SU-DHL-6 (cell line): ENCODE measurements at regions not wholly inside any gene's neighbourhood (a gene's known extent, or its start where the extent isn't known, plus 50 kb on each side); places are given as distances from the start of the nearest gene placed in this dataset.

Source experiments
- H2AFZ ChIP-seq: fragments of 200-600 bp; sonication (generic); 2 replicates; pipeline ENCODE4 v1.6.1; 2014; ENCODE audit warnings: low read depth, mild to moderate bottlenecking, moderate library complexity, mixed read lengths, antibody characterized with exemption, low read length; ENCODE audit not compliant: severe bottlenecking
- H3F3A ChIP-seq: fragments of 200-600 bp; shearing (Covaris generic); 2 replicates; pipeline ENCODE4 v1.6.0; 2016; ENCODE audit warnings: antibody characterized with exemption, mild to moderate bottlenecking; ENCODE audit not compliant: insufficient read depth
- H3K27ac ChIP-seq: fragments of 200-600 bp; sonication (generic); 2 replicates; pipeline ENCODE4 v1.5.1; 2016; ENCODE audit warnings: low read depth, mild to moderate bottlenecking, low read length, moderate library complexity, mixed read lengths
- H3K27me3 ChIP-seq: fragments of 200-600 bp; sonication (generic), shearing (Covaris generic); 2 replicates; pipeline ENCODE4 v1.6.0; 2014; ENCODE audit warnings: mild to moderate bottlenecking, low read length
- H3K36me3 ChIP-seq: fragments of 200-600 bp; sonication (generic); 2 replicates; pipeline ENCODE4 v1.6.1; 2014; ENCODE audit warnings: mild to moderate bottlenecking, low read length, mixed read lengths
- H3K4me2 ChIP-seq: fragments of 300-600, 200-600 bp; shearing (Covaris generic), sonication (generic); 2 replicates; pipeline ENCODE4 v1.6.0; 2014; ENCODE audit warnings: low read length, low read depth, mild to moderate bottlenecking; ENCODE audit not compliant: poor library complexity, severe bottlenecking
- H3K4me3 ChIP-seq: fragments of 200-600 bp; sonication (generic); 2 replicates; pipeline ENCODE4 v1.5.1; 2014; ENCODE audit warnings: antibody characterized with exemption, low read length, mild to moderate bottlenecking, mixed read lengths; ENCODE audit not compliant: insufficient read depth, poor library complexity, severe bottlenecking
- H3K79me2 ChIP-seq: fragments of 200-600 bp; sonication (generic); 2 replicates; pipeline ENCODE4 v1.6.1; 2014; ENCODE audit warnings: mild to moderate bottlenecking, low read length, moderate library complexity; ENCODE audit not compliant: insufficient read depth
- H3K9ac ChIP-seq: fragments of 200-600 bp; sonication (generic); 2 replicates; pipeline ENCODE4 v1.7.0; 2014; ENCODE audit warnings: mild to moderate bottlenecking, low read length
- H3K9me2 ChIP-seq: fragments of 200-600 bp; sonication (generic); replicated peaks from 2 replicates; pipeline ENCODE4 v1.6.1; 2014; ENCODE audit warnings: low read length; ENCODE audit not compliant: insufficient read depth
- H3K9me3 ChIP-seq: fragments of 200-600 bp; sonication (generic); 2 replicates; pipeline ENCODE4 v1.6.1; 2014; ENCODE audit warnings: low read length, mixed read lengths; ENCODE audit not compliant: insufficient read depth
- H4K20me1 ChIP-seq: fragments of 200-600 bp; sonication (generic); 2 replicates; pipeline ENCODE4 v1.6.1; 2014; ENCODE audit warnings: low read depth, mild to moderate bottlenecking, antibody characterized with exemption, low read length, moderate library complexity, mixed read lengths
- EZH2phosphoT487 ChIP-seq: fragments of 200-600 bp; sonication (generic), shearing (Covaris generic); conservative IDR thresholded peaks from 2 replicates; pipeline ENCODE4 v1.6.1; 2018; ENCODE audit warnings: mild to moderate bottlenecking, antibody characterized with exemption, low read length, moderate library complexity, mixed read lengths
- TF ChIP-seq, protein P1 (sequence below): fragments of 200-600 bp; sonication (generic); IDR thresholded peaks from one replicate; pipeline ENCODE4 v1.5.1; 2017; ENCODE audit warnings: antibody characterized with exemption, mild to moderate bottlenecking, low read length, moderate library complexity; ENCODE audit not compliant: insufficient read depth, poor library complexity, severe bottlenecking

DNA sequence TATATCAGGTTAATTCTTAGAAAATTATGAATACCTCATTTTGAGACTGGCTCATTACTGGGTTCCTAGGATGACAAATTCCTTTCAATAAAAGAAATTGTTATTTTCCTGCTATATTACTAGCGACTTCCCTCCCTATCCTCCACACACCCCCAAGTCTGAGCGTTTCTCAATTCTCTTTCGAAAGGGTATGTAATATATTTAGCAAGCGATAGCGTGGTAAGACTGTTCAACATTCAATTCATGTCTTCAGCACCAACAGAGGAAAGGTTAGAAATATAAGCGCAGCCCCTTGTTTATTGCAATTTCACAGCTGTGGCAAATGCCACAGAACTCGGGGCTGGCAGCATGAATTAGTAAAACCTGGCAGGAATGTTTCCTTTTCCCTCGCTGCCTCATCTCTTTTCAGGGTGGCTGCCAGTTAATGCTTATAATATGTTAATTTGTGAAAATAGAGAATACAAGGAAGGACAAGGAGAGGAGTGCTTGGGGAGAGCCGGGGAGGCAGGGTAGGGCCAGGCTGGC is 152.7 kb upstream of the TBCA start:
- TF ChIP-seq, protein P1, sequence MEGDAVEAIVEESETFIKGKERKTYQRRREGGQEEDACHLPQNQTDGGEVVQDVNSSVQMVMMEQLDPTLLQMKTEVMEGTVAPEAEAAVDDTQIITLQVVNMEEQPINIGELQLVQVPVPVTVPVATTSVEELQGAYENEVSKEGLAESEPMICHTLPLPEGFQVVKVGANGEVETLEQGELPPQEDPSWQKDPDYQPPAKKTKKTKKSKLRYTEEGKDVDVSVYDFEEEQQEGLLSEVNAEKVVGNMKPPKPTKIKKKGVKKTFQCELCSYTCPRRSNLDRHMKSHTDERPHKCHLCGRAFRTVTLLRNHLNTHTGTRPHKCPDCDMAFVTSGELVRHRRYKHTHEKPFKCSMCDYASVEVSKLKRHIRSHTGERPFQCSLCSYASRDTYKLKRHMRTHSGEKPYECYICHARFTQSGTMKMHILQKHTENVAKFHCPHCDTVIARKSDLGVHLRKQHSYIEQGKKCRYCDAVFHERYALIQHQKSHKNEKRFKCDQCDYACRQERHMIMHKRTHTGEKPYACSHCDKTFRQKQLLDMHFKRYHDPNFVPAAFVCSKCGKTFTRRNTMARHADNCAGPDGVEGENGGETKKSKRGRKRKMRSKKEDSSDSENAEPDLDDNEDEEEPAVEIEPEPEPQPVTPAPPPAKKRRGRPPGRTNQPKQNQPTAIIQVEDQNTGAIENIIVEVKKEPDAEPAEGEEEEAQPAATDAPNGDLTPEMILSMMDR, result no peak
- no peak for TF ChIP-seq EZH2phosphoT487

DNA sequence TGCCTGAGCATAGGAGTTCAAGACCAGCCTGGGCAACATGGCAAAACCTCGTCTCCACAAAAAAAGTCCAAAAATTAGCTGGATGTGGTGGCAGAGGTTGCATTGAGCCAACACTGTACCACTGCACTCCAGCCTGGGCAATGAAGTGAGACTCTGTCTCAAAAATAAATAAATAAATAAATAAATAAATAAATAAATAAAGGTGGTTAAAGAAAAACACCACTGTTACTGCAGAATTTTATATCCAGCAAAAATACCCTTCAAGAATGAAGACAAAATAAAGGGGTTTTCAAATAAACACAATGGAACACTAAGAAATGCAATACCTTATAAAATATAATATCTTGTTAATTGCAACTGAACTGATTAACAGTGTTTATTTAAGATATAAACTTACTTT is 150.2 kb upstream of the TBCA start:
- Histone ChIP-seq H3K9me3 (0 out of 2 replicates have a peak, but pooled peaks cover 4% of the 10 kb centered on the region), H3K27me3 (no peaks in the 10 kb centered on the region), H3F3A (no peaks in the 10 kb centered on the region), H3K9ac (no peak overlapping the region), H4K20me1 (no peaks in the 10 kb centered on the region), H3K27ac (no peak overlapping the region), H3K4me3 (no peak overlapping the region), H3K36me3 (no peaks in the 10 kb centered on the region), H3K9me2 (no peaks in the 10 kb centered on the region), H2AFZ (no peak overlapping the region), H3K79me2 (no peaks in the 10 kb centered on the region), H3K4me2 (no peak overlapping the region)
- TF ChIP-seq, protein P1, result no peak
- no peak for TF ChIP-seq EZH2phosphoT487

More for the DNA sequence above, 152.7 kb upstream of the TBCA start:
- no peaks in the 10 kb centered on the region for H4K20me1 ChIP-seq
- H3K36me3 ChIP-seq, result no peaks in the 10 kb centered on the region
- H2AFZ ChIP-seq, result no peak overlapping the region
- H3K9me2 ChIP-seq, result no peaks in the 10 kb centered on the region
- H3K4me2 ChIP-seq, result no peak overlapping the region
- H3K27ac ChIP-seq, result no peak overlapping the region
- H3F3A ChIP-seq, result no peaks in the 10 kb centered on the region
- no peaks in the 10 kb centered on the region for H3K27me3 ChIP-seq
- 0 out of 2 replicates have a peak, but pooled peaks cover 4% of the 10 kb centered on the region for H3K9me3 ChIP-seq
- no peaks in the 10 kb centered on the region for H3K79me2 ChIP-seq
- H3K4me3 ChIP-seq, result no peak overlapping the region
- H3K9ac ChIP-seq, result no peak overlapping the region

DNA sequence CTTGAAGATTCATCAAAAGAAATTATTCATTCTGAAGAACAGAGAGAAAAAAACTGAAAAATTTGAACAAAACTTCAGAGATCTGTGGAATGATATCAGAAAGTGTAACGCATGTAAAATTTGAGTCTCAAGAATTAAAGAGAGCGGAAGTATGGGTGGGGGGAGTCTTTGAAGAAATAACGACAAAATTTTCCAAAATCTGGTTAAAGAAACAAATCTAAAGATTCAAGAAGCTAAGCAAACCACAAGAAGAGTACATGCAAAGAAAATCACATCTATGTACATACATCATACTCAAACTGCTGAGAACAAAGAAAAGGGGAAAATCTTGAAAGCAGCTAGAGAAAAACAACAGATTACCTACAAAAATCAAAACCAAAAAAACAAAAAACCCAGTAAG is 149.4 kb upstream of the TBCA start:
- H3K79me2 ChIP-seq, result no peaks in the 10 kb centered on the region
- no peaks in the 10 kb centered on the region for H3F3A ChIP-seq
- H3K4me2 ChIP-seq, result no peak overlapping the region
- no peak overlapping the region for H3K9ac ChIP-seq
- 0 out of 2 replicates have a peak, but pooled peaks cover 4% of the 10 kb centered on the region for H3K9me3 ChIP-seq
- no peaks in the 10 kb centered on the region for H3K36me3 ChIP-seq
- H3K9me2 ChIP-seq, result no peaks in the 10 kb centered on the region
- no peaks in the 10 kb centered on the region for H4K20me1 ChIP-seq
- H3K27me3 ChIP-seq, result no peaks in the 10 kb centered on the region
- no peak overlapping the region for H3K27ac ChIP-seq
- H2AFZ ChIP-seq, result no peak overlapping the region
- no peak overlapping the region for H3K4me3 ChIP-seq
- TF ChIP-seq, protein P1, result no peak
- TF ChIP-seq EZH2phosphoT487, result no peak
